ENCODE measurements at regions not wholly inside any gene's neighbourhood (a gene's known extent, or its start where the extent isn't known, plus 50 kb on each side); places are given as distances from the start of the nearest gene placed in this dataset.

GRCh38 chr3:159497361-159497760, 491.3 kb upstream of the IL12A start:
- Histone ChIP-seq H3K27me3 (ENCODE audit: insufficient read depth, low read length) (no peaks in the 10 kb centered on the region), H3K9me2 (ENCODE audit: insufficient read depth) (no peaks in the 10 kb centered on the region), H3K36me3 (ENCODE audit: control insufficient read depth in 1 of 2, insufficient read depth in 2 of 2, low read length in 2 of 2) (no peaks in the 10 kb centered on the region), H3K4me1 (ENCODE audit: control insufficient read depth in 1 of 2, insufficient read depth in 2 of 2, low read length in 2 of 2) (no peaks in the 10 kb centered on the region), H2AFZ (ENCODE audit: low read depth, low read length, poor library complexity, severe bottlenecking) (no peak overlapping the region), H4K20me1 (ENCODE audit: insufficient read depth) (no peaks in the 10 kb centered on the region), H3K4me2 (ENCODE audit: low read length) (no peak overlapping the region), H3K9ac (ENCODE audit: low read length) (no peak overlapping the region), H3K79me2 (ENCODE audit: insufficient read depth, low read length) (no peaks in the 10 kb centered on the region), H3K4me3 (replicated peaks in 1 of 2; ENCODE audit: low read depth in 1 of 2, low read length in 2 of 2) (no peak overlapping the region), H3K27ac (ENCODE audit: low read depth, low read length) (no peak overlapping the region), H3K9me3 (ENCODE audit: control insufficient read depth in 1 of 2, insufficient read depth in 1 of 2, low read depth in 1 of 2, low read length in 2 of 2) (no peaks in the 10 kb centered on the region)
- ChIA-PET POLR2A (no interaction called here), RAD21 (ENCODE audit: low non-redundant PET in 1 of 2, low total read pairs in 2 of 2, uncharacterized antibody in 2 of 2, unreplicated experiment in 2 of 2) (no interaction called here), CTCF (no interaction called here)
- no TSS peak for BruUV-seq (replicated peaks)
- ATAC-seq (no peak), DNase-seq (ENCODE audit: low read depth, low spot score) (no peak)
- TF ChIP-seq SRF (IDR thresholded peaks at IDR 0.05; ENCODE audit: low read depth) (no peak), RAD21 (IDR thresholded peaks at IDR 0.05; ENCODE audit: low read depth) (no peak), ZNF274 (IDR thresholded peaks at IDR 0.05; ENCODE audit: low read depth, low read length) (no peak)
- intact Hi-C loops (cut with micrococcal nuclease): no loop called here

GRCh38 chr3:159499031-159499793, 489.4 kb upstream of the IL12A start:
- no peaks in the 10 kb centered on the region for H3K4me1 ChIP-seq (ENCODE audit: control insufficient read depth in 1 of 2, insufficient read depth in 2 of 2, low read length in 2 of 2)
- ChIA-PET POLR2A (no interaction called here), CTCF (no interaction called here), RAD21 (ENCODE audit: low non-redundant PET in 1 of 2, low total read pairs in 2 of 2, uncharacterized antibody in 2 of 2, unreplicated experiment in 2 of 2) (interaction anchor here in 1 of 2 experiments (0.6 kb wide), 1 partner anchor 653 kb away, joined by 3 read pairs; no protein-coding TSS in a partner anchor)
- no peaks in the 10 kb centered on the region for H3K27me3 ChIP-seq (ENCODE audit: insufficient read depth, low read length)
- no peaks in the 10 kb centered on the region for H4K20me1 ChIP-seq (ENCODE audit: insufficient read depth)
- no peak overlapping the region for H3K27ac ChIP-seq (ENCODE audit: low read depth, low read length)
- no peak overlapping the region for H3K4me2 ChIP-seq (ENCODE audit: low read length)
- intact Hi-C loops (cut with micrococcal nuclease): no loop called here
- no peaks in the 10 kb centered on the region for H3K9me3 ChIP-seq (ENCODE audit: control insufficient read depth in 1 of 2, insufficient read depth in 1 of 2, low read depth in 1 of 2, low read length in 2 of 2)
- no peak for ATAC-seq
- no peaks in the 10 kb centered on the region for H3K9me2 ChIP-seq (ENCODE audit: insufficient read depth)
- no peak overlapping the region for H3K9ac ChIP-seq (ENCODE audit: low read length)
- no peak overlapping the region for H2AFZ ChIP-seq (ENCODE audit: low read depth, low read length, poor library complexity, severe bottlenecking)
- H3K4me3 ChIP-seq (replicated peaks in 1 of 2; ENCODE audit: low read depth in 1 of 2, low read length in 2 of 2): no peak overlapping the region
- no peak for DNase-seq (ENCODE audit: low read depth, low spot score)
- H3K36me3 ChIP-seq (ENCODE audit: control insufficient read depth in 1 of 2, insufficient read depth in 2 of 2, low read length in 2 of 2): no peaks in the 10 kb centered on the region
- H3K79me2 ChIP-seq (ENCODE audit: insufficient read depth, low read length): no peaks in the 10 kb centered on the region
- no TSS peak for BruUV-seq (replicated peaks)
- no peak for TF ChIP-seq MAX (IDR thresholded peaks at IDR 0.05)
- no peak for TF ChIP-seq EZH2 (IDR thresholded peaks at IDR 0.05)
- TF ChIP-seq POLR2A (IDR thresholded peaks at IDR 0.05; ENCODE audit: borderline replicate concordance, extremely low read depth, insufficient read depth, insufficient read length): no peak
- TF ChIP-seq CTCF (IDR thresholded peaks at IDR 0.05 in 2 of 3, conservative IDR thresholded peaks at IDR 0.05 in 1 of 3; ENCODE audit: borderline replicate concordance in 1 of 3, insufficient read depth in 1 of 3, low read depth in 2 of 3, low read length in 2 of 3): no peak
- no peak for TF ChIP-seq CBX3 (IDR thresholded peaks at IDR 0.05; ENCODE audit: low read depth)
- no peak for TF ChIP-seq EGR1 (IDR thresholded peaks at IDR 0.05; ENCODE audit: low read depth)
- no peak for TF ChIP-seq SP1 (IDR thresholded peaks at IDR 0.05; ENCODE audit: low read depth)
- no peak for TF ChIP-seq JUND (IDR thresholded peaks at IDR 0.05)
- TF ChIP-seq ZFX (IDR thresholded peaks at IDR 0.05): no peak
- no peak for TF ChIP-seq YY1 (IDR thresholded peaks at IDR 0.05; ENCODE audit: extremely low read depth, insufficient replicate concordance, low read depth, low read length)
- no peak for TF ChIP-seq POLR2AphosphoS5 (IDR thresholded peaks at IDR 0.05; ENCODE audit: low read depth, low read length)
- no peak for TF ChIP-seq FOSL1 (IDR thresholded peaks at IDR 0.05; ENCODE audit: low read depth)
- no peak for TF ChIP-seq SIN3A (IDR thresholded peaks at IDR 0.05; ENCODE audit: low read depth)
- no peak for TF ChIP-seq TCF7L2 (IDR thresholded peaks at IDR 0.05; ENCODE audit: borderline replicate concordance, extremely low read depth, insufficient read depth, insufficient read length)

Measured in HCT116 (cell line).